Right atrium auricular region (tissue), 2 donors: ENCODE measurements at regions not wholly inside any gene's neighbourhood (a gene's known extent, or its start where the extent isn't known, plus 50 kb on each side); places are given as distances from the start of the nearest gene placed in this dataset.

Source experiments
- DNase-seq: peaks from one replicate; pipeline ENCODE4 v3.0.0-alpha.2; 2019; ENCODE audit warnings: low spot score
- H3K27ac ChIP-seq, 2 donors: fragments of 200-600 bp; sonication (generic); 1 replicate in 1 of 2; 2 replicates in 1 of 2; pipeline ENCODE4 v1.5.1; 2016 to 2019
- H3K27me3 ChIP-seq, 2 donors: fragments of 200-600 bp; sonication (generic); one replicate each; pipeline versions ENCODE4 v1.5.1 to v1.6.0; 2017 to 2019
- H3K36me3 ChIP-seq: fragments of 200-600 bp; sonication (generic); one replicate; pipeline ENCODE4 v1.5.1; 2016
- H3K4me1 ChIP-seq, 2 donors: fragments of 200-600 bp; sonication (generic); one replicate each; pipeline versions ENCODE4 v1.5.1 to v1.6.0; 2017 to 2019
- H3K4me3 ChIP-seq, 2 donors: fragments of 200-600 bp; sonication (generic); 1 replicate in 1 of 2; 2 replicates in 1 of 2; pipeline ENCODE4 v1.5.1; 2017 to 2019; ENCODE audit warnings: mild to moderate bottlenecking in 1 of 2, moderate library complexity in 1 of 2
- H3K9me3 ChIP-seq, 2 donors: fragments of 200-600 bp; sonication (generic); one replicate each; pipeline ENCODE4 v1.5.1; 2019
- TF ChIP-seq, protein P1 (sequence below), 2 donors: fragments of 200-600 bp; sonication (generic); IDR thresholded peaks; one replicate each; pipeline ENCODE4 v1.5.1; 2019; ENCODE audit warnings: antibody characterized with exemption in 2 of 2

DNA sequence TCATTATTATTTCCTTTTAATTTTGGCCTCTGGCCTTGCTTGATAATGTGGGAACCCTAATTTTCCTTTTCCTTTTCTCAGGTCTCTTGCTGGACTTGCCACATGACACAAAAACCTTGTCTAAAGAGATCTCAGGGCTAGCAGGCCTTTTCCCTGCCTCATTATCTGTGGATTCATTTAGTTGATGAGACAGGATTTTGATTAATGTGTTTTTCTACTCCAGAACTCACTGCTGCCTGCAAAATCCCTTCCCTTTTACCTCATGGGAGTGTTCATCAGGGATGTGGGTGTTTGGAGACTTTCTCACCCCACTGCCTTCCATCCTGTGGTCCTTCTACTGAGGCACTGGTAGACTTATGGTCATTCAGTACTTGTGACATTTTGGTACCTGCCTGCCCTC lies 56.2 kb upstream of the MAMDC2 start:
- Histone ChIP-seq H3K4me1 (no peaks in the 10 kb centered on the region), H3K36me3 (no peaks in the 10 kb centered on the region)
- TF ChIP-seq, protein P1, sequence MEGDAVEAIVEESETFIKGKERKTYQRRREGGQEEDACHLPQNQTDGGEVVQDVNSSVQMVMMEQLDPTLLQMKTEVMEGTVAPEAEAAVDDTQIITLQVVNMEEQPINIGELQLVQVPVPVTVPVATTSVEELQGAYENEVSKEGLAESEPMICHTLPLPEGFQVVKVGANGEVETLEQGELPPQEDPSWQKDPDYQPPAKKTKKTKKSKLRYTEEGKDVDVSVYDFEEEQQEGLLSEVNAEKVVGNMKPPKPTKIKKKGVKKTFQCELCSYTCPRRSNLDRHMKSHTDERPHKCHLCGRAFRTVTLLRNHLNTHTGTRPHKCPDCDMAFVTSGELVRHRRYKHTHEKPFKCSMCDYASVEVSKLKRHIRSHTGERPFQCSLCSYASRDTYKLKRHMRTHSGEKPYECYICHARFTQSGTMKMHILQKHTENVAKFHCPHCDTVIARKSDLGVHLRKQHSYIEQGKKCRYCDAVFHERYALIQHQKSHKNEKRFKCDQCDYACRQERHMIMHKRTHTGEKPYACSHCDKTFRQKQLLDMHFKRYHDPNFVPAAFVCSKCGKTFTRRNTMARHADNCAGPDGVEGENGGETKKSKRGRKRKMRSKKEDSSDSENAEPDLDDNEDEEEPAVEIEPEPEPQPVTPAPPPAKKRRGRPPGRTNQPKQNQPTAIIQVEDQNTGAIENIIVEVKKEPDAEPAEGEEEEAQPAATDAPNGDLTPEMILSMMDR (IDR thresholded peaks at IDR 0.05) = no peak

DNA sequence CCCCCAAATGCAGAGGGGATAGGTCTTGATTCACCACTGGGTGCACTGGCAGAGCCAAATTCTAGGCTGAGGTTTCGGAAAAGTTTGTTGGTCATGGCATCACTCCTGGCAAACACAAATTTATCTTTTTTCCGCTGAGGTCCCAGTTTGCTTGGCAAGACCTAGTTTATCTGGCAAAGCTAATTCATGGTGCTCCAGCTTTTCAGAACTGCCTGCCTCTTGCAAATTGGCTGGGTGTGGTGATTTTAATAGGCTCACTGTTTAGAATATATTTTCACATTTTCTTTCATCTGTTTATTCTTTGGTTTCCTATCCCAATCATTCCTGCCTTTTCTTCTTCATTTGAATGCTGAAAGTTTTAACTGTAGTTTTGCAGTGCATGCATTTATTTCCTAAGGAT lies 50.5 kb upstream of the MAMDC2 start:
- H3K27me3 ChIP-seq = no peaks in the 10 kb centered on the region
- TF ChIP-seq, protein P1 (IDR thresholded peaks at IDR 0.05) = no peak
- DNase-seq = no peak
- no peaks in the 10 kb centered on the region for H3K36me3 ChIP-seq
- H3K4me3 ChIP-seq = no peak overlapping the region
- H3K4me1 ChIP-seq = peaks cover 0 to 24% of the 10 kb centered on the region in 2 donors
- peak overlapping the region; percentile 22 to 36 for H3K27ac ChIP-seq
- no peaks in the 10 kb centered on the region for H3K9me3 ChIP-seq

More for the DNA sequence above, 56.2 kb upstream of the MAMDC2 start:
- H3K27ac ChIP-seq = no peak overlapping the region
- no peak overlapping the region for H3K4me3 ChIP-seq
- no peak for DNase-seq
- H3K27me3 ChIP-seq = no peaks in the 10 kb centered on the region
- H3K9me3 ChIP-seq = no peaks in the 10 kb centered on the region
